ENCODE measurements at regions not wholly inside any gene's neighbourhood (a gene's known extent, or its start where the extent isn't known, plus 50 kb on each side); places are given as distances from the start of the nearest gene placed in this dataset.
"Not testable (repeated sequence)": the region's sequence is repeated elsewhere in the genome, so short reads cannot be mapped to it uniquely, and the experiment has no call there.

DNA sequence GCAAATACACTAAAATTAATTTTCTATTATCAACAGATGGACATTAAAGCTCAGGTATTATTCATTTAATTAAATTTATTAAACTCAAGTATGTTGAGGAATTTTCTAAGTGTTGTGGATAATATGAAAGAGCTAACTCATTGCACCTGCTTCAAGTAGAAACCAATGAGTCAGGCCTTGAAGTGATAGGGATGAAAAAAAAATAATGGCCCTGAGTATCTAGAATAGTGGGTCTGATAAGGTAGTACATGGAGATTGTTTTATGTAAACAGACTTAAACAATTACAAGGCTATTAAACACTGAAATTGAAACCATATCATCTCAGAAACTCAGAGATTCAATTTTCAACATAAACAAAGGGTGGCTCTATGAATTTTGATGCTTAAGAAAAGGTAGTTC, 857.1 kb upstream of the GBE1 start:
- no peak for TF ChIP-seq ZNF274 (IDR thresholded peaks at IDR 0.05; ENCODE audit: low read depth, low read length)

GRCh38 chr3:82610236-82610635, 848.8 kb upstream of the GBE1 start:
- no peak for TF ChIP-seq ZNF274 (IDR thresholded peaks at IDR 0.05; ENCODE audit: low read depth, low read length)
- no peak overlapping the region for H3K4me3 ChIP-seq (ENCODE audit: low read length)

More for the DNA sequence above, 857.1 kb upstream of the GBE1 start:
- H3K4me3 ChIP-seq (ENCODE audit: low read length): no peak overlapping the region

DNA sequence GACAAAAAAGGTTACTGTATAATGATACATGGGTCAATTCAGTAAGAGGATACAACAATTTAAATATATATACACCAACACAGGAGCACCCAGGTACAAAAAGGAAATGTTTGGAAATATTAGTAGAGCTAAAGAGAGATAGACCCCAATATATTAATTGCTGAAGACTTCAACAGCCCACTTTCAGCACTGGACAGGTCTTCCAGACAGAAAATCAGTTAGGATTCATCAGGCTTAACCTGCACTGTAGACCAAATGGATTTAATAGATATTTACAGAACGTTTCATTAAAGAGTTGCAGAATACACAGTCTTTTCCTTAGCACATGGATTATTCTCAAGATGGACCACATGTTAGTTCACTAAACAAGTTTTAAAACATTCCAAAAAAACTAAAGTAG, 845.9 kb upstream of the GBE1 start:
- no peak for TF ChIP-seq ZNF274 (IDR thresholded peaks at IDR 0.05; ENCODE audit: low read depth, low read length)
- no peak overlapping the region for H3K4me3 ChIP-seq (ENCODE audit: low read length)

- no peak for TF ChIP-seq ZNF274 (IDR thresholded peaks at IDR 0.05; ENCODE audit: low read depth, low read length)
- no peak overlapping the region for H3K4me3 ChIP-seq (ENCODE audit: low read length)
Observed at GRCh38 chr3:82596805-82597204, 835.4 kb upstream of the GBE1 start.

DNA sequence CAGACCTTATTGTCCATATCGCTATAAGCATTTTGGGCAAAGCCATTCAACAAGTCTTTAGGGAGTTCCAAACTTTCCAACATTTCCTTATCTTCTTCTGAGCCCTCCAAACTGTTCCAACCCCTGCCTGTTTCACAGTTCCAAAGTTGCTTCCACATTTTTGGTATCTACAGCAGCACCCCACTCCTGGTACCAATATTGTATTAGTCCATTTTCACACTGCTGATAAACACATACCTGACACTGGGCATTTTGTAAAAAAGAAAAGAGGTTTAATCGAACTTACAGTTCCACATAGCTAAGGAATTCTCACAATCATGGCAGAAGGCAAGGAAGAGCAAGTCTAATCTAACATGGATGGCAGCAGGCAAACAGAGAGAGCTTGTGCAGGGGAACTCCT, 834.1 kb upstream of the GBE1 start:
- no peak overlapping the region for H3K4me3 ChIP-seq (ENCODE audit: low read length)
- TF ChIP-seq ZNF274 (IDR thresholded peaks at IDR 0.05; ENCODE audit: low read depth, low read length): no peak

- TF ChIP-seq ZNF274 (IDR thresholded peaks at IDR 0.05; ENCODE audit: low read depth, low read length): no peak
- H3K4me3 ChIP-seq (ENCODE audit: low read length): no peak overlapping the region
Observed at GRCh38 chr3:82587174-82587573, 825.7 kb upstream of the GBE1 start.

DNA sequence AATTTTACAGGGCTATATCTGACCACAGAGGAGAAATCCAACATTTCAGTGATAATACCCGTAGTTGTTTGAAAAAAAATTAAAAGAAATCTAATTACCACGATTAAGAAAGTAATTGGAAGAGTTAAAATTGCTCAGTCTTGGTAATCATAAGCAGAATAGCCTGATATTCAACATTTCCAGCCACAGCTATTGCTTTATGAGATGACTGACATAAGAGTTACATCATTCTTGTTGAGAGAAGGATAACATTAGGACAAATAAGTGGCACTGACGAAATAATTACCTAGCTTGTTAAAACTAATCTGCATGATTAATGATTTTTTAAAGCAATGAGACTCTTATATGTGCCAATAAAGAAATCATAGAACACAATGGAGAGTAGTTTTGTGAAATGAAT, 825.0 kb upstream of the GBE1 start:
- no peak overlapping the region for H3K4me3 ChIP-seq (ENCODE audit: low read length)
- TF ChIP-seq ZNF274 (IDR thresholded peaks at IDR 0.05; ENCODE audit: low read depth, low read length): no peak

DNA sequence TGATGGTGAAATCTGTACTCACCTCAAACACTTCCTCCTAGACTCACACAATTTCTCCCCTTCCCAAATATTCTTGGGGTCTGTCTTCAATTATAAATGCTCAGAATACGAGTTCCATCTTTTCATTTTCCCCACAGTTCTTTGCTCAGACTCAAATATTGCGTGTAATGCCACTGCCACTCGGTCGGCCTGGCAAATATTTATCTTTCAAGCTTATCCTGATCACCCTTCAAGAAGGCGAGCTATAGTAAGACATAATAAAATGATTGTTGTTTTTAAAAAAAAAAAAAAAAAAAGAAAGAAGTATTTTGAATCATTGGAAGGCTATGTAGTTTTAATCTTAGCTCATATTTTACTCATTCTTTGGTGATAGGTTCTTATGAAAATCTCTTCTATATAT, 824.6 kb upstream of the GBE1 start:
- H3K4me3 ChIP-seq (ENCODE audit: low read length): not testable (repeated sequence)

DNA sequence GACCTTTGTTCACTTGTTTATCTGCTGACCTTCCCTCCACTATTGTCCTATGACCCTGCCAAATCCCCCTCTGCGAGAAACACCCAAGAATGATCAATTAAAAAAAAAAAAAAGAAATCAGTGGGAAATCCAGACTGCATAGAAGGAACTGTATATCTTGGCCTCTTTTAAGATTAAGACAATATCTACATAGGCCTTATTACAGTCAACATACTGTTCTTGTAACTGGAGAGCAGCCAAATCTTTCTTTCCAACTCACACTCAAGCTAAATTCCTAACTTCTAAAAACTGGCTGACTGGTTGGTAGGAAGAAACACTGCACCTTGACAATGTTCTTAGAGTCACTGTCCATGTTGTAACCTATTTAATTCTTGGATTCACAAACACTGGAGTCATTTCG, 824.1 kb upstream of the GBE1 start:
- not testable (repeated sequence) for H3K4me3 ChIP-seq (ENCODE audit: low read length)

GRCh38 chr3:82584861-82585260, 823.4 kb upstream of the GBE1 start:
- not testable (repeated sequence) for H3K4me3 ChIP-seq (ENCODE audit: low read length)

DNA sequence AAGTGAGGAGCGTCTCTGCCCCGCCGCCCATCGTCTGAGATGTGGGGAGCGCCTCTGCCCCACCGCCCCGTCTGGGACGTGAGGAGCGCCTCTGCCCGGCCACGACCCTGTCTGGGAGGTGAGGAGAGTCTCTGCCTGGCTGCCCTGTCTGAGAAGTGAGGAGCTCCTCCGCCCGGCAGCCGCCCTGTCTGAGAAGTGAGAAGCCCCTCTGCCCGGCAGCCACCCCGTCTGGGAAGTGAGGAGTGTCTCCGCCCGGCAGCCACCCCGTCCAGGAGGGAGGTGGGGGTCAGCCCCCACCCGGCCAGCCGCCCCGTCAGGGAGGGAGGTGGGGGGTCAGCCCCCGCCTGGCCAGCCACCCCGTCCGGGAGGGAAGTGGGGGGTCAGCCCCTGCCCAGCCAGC, 823.0 kb upstream of the GBE1 start:
- H3K4me3 ChIP-seq (ENCODE audit: low read length): not testable (repeated sequence)

- TF ChIP-seq ZNF274 (IDR thresholded peaks at IDR 0.05; ENCODE audit: low read depth, low read length): no peak
- no peak overlapping the region for H3K4me3 ChIP-seq (ENCODE audit: low read length)
Observed at GRCh38 chr3:82581350-82581749, 819.9 kb upstream of the GBE1 start.

DNA sequence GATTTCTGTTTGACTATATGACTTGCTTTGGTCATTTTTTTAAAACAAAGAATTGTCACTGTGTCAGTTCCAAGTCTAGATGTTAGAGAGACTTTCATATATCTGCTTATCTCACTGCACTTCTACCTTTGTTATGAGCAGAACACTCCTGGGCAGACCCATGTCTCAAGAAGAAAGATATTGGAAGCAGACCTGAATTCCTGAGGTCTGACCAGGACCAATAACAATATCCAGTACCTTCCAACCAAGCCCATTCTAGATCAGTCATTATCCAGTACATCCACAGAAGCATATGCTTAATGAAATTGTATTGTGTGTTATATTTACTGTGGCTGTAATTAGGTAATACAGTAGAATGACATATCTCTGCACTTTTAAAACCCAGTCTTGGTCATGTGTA, 811.3 kb upstream of the GBE1 start:
- H3K4me3 ChIP-seq (ENCODE audit: low read length): no peak overlapping the region
- TF ChIP-seq ZNF274 (IDR thresholded peaks at IDR 0.05; ENCODE audit: low read depth, low read length): no peak

GRCh38 chr3:82568776-82569338, 807.4 kb upstream of the GBE1 start:
- TF ChIP-seq ZNF274 (IDR thresholded peaks at IDR 0.05; ENCODE audit: low read depth, low read length): no peak
- H3K4me3 ChIP-seq (ENCODE audit: low read length): no peak overlapping the region

DNA sequence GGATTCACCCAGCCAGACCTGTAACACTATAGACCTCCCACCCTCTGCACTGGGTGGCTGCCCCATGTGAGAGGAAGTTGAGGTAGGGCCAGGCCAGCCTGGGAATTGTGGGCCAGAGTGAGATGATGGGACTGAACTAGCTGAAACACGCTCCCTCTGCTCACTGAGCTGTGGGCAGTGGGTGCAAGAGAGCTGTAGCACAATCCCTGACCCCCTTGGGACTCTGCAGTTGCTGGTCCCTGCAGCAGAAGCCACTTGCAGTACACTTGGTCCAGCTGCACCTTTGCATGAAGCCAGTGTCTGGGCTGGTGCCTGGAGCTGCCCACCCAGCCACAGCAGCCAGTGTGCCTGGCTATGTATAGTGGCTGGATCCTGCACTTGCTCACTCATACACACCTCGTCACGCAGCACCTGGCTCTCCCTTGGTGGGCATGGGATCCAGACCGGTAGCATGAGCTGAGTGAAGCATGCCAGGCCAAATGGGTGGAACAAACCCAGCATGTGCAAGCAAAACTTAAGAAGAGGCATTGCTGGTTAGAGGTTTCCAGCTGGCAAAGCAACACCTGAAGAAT, 805.7 kb upstream of the GBE1 start:
- no peak overlapping the region for H3K4me3 ChIP-seq (ENCODE audit: low read length)
- no peak for TF ChIP-seq ZNF274 (IDR thresholded peaks at IDR 0.05; ENCODE audit: low read depth, low read length)

- TF ChIP-seq ZNF274 (IDR thresholded peaks at IDR 0.05; ENCODE audit: low read depth, low read length): no peak
- no peak overlapping the region for H3K4me3 ChIP-seq (ENCODE audit: low read length)
Observed at GRCh38 chr3:82562896-82563295, 801.5 kb upstream of the GBE1 start.
